CD4-positive, CD25-positive, alpha-beta regulatory T cell (primary cell): ENCODE measurements at regions not wholly inside any gene's neighbourhood (a gene's known extent, or its start where the extent isn't known, plus 50 kb on each side); places are given as distances from the start of the nearest gene placed in this dataset.

Experiments
- ATAC-seq, 2 donors: fragments of 150-1000 bp; cut with Tn5 transposase; one replicate each; pipeline ENCODE4 v1.10.0; 2021; ENCODE audit warnings: low read depth in 2 of 2, moderate number of reproducible peaks in 2 of 2, moderate library complexity in 1 of 2
- DNase-seq, 3 donors: peaks; one replicate each; pipeline versions ENCODE4 v3.0.0 to v3.0.0-alpha.2; 2012 to 2022; ENCODE audit warnings: mixed read lengths in 1 of 3
- H3K27ac ChIP-seq: one replicate; pipeline ENCODE4 v1.7.0; 2013; ENCODE audit warnings: mild to moderate bottlenecking, low read length; ENCODE audit not compliant: insufficient read depth, poor library complexity, severe bottlenecking
- H3K27me3 ChIP-seq: one replicate; pipeline ENCODE4 v1.7.0; 2013; ENCODE audit warnings: low read length; ENCODE audit not compliant: control insufficient read depth, insufficient read depth
- H3K36me3 ChIP-seq: one replicate; pipeline ENCODE4 v1.7.0; 2013; ENCODE audit warnings: mild to moderate bottlenecking, low read length, moderate library complexity; ENCODE audit not compliant: control insufficient read depth, insufficient read depth
- H3K4me1 ChIP-seq: 2 replicates; pipeline ENCODE4 v1.7.0; 2013; ENCODE audit warnings: mild to moderate bottlenecking, low read length; ENCODE audit not compliant: insufficient read depth, control insufficient read depth, poor library complexity, severe bottlenecking
- H3K4me3 ChIP-seq: one replicate; pipeline ENCODE4 v1.7.0; 2013; ENCODE audit warnings: low read depth, mild to moderate bottlenecking, low read length, moderate library complexity
- H3K9me3 ChIP-seq, 2 experiments: 1 replicate in 1 of 2; 2 replicates in 1 of 2; pipeline ENCODE4 v1.7.0; 2013; ENCODE audit warnings: low read length in 2 of 2, mild to moderate bottlenecking in 1 of 2, moderate library complexity in 1 of 2; ENCODE audit not compliant: control insufficient read depth in 2 of 2
- H3K27ac Mint-ChIP-seq, 3 donors: one replicate each; pipeline ENCODE4 v1.8.0; 2020 to 2022; ENCODE audit warnings: mild to moderate bottlenecking in 3 of 3, mixed read lengths in 3 of 3, moderate library complexity in 2 of 3
- H3K27me3 Mint-ChIP-seq: one replicate; pipeline ENCODE4 v1.8.0; 2022; ENCODE audit warnings: mild to moderate bottlenecking, mixed read lengths
- H3K36me3 Mint-ChIP-seq: one replicate; pipeline ENCODE4 v1.8.0; 2020; ENCODE audit warnings: mixed read lengths
- H3K4me1 Mint-ChIP-seq, 4 donors: one replicate each; pipeline ENCODE4 v1.8.0; 2020 to 2022; ENCODE audit warnings: mixed read lengths in 4 of 4, mild to moderate bottlenecking in 1 of 4
- H3K4me3 Mint-ChIP-seq, 4 donors: one replicate each; pipeline ENCODE4 v1.8.0; 2020 to 2022; ENCODE audit warnings: mild to moderate bottlenecking in 4 of 4, mixed read lengths in 4 of 4, moderate library complexity in 3 of 4
- H3K9me3 Mint-ChIP-seq, 7 donors: one replicate each; pipeline ENCODE4 v1.8.0; 2020 to 2022; ENCODE audit warnings: mixed read lengths in 7 of 7, mild to moderate bottlenecking in 3 of 7, moderate library complexity in 2 of 7

DNA sequence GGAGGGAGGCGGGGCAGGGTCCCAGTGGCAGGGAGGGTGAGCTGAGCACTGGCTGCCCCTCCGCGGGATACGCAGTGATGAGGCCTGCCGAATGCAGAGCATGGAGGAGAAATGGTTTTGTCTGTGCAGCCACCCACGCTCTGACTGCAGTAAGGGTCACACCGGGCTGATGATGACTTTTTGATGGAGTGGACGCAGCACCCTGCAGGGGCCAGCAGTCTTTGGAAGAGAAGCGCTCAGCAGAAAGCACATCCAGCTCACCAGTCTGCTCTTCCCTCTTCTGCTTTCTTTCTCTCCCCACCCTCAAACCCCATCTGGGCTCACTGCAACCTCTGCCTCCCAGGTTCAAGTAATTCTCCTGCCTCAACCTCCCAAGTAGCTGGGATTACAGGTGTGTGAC is 61.9 kb upstream of the ATP1A1 start:
- Mint-ChIP-seq H3K9me3 (no peaks in the 10 kb centered on the region), H3K36me3 (no peaks in the 10 kb centered on the region), H3K27me3 (peaks cover 4% of the 10 kb centered on the region), H3K4me1 (peaks cover 6 to 37% (median 12%) of the 10 kb centered on the region in 4 donors), H3K27ac (peak overlapping the region in 1 of 3 donors; percentile 29), H3K4me3 (no peak overlapping the region)
- Histone ChIP-seq H3K4me3 (no peak overlapping the region), H3K27ac (no peak overlapping the region), H3K36me3 (no peaks in the 10 kb centered on the region), H3K27me3 (peaks cover 2% of the 10 kb centered on the region), H3K4me1 (no peaks in the 10 kb centered on the region), H3K9me3 (no peaks in the 10 kb centered on the region)
- ATAC-seq: no peak
- no peak for DNase-seq

DNA sequence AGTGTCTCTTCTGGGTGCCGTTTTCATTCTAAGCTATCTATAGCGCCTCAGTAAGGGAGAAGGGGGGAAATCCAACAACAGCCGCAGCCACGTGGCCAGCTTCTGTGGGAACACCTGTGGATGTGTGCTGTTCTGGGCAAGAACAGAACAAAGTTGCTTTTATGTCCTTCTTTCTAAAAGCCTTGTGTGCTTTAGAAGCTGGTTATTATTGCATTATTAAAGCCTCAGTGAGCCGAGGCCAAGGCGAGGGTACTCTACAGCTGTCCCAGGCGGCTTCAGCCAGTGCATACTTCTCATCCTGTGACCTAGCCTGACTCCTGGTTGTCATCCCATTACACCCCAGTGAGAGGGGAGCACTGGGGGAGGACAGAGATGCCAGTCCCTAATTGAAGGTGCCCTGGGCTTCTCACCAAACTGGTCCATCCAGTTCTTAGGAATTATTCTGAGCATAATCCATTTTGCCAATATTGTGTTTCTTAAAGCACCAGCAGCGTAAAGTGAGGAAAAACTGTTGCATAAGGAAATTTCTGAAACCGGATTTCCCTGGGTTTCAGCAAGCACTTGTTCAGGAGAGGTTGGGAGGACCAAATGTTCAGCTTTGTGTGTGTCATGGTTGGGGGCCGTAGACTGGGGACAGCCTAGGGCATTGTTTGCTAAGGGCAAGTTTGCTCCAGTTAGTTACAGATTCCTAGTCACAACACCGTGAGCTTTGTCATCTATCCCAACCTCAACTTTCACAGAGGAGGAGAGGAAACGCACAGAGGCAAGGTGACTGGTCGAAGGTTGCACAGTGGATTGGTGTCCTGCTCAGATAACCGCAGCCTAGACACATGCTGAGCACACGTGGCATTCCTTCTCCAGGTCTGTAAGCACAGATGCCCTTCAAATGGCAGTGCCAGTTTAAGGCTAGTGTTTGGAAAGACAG is 61.0 kb upstream of the ATP1A1 start:
- no peaks in the 10 kb centered on the region for H3K9me3 ChIP-seq
- H3K27ac ChIP-seq: no peak overlapping the region
- no peaks in the 10 kb centered on the region for H3K36me3 ChIP-seq
- Mint-ChIP-seq H3K27me3 (peaks cover 4% of the 10 kb centered on the region), H3K4me3 (no peak overlapping the region), H3K27ac (peak overlapping the region in 1 of 3 donors; percentile 7), H3K4me1 (peaks cover 13 to 45% (median 20%) of the 10 kb centered on the region in 4 donors), H3K36me3 (no peaks in the 10 kb centered on the region), H3K9me3 (no peaks in the 10 kb centered on the region)
- H3K4me1 ChIP-seq: no peaks in the 10 kb centered on the region
- H3K4me3 ChIP-seq: no peak overlapping the region
- ATAC-seq: no peak
- H3K27me3 ChIP-seq: peaks cover 2% of the 10 kb centered on the region
- DNase-seq: no peak

DNA sequence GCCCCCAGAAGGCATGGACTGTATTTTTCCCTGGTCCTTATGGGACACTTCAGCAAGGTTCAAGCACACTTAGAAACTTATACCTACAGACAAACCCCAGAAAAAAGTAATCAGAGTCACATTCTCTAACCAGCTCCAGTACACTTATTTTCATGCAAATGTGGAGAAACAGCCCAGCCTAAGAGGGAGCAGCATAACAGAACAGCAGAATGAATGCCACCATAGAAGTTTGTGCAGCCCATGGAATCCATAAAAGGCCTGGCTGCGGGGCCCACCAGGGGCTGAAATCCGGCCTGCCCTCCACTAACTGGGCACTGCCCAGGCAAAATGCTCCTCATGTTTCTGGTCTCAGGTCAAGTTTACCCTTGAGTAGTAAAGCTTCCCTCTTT is 60.4 kb upstream of the ATP1A1 start:
- H3K9me3 Mint-ChIP-seq: no peaks in the 10 kb centered on the region
- Histone ChIP-seq H3K4me1 (no peaks in the 10 kb centered on the region), H3K36me3 (no peaks in the 10 kb centered on the region), H3K27me3 (peaks cover 2% of the 10 kb centered on the region), H3K9me3 (no peaks in the 10 kb centered on the region), H3K4me3 (no peak overlapping the region), H3K27ac (no peak overlapping the region)
- peaks cover 14 to 51% (median 24%) of the 10 kb centered on the region in 4 donors for H3K4me1 Mint-ChIP-seq
- no peaks in the 10 kb centered on the region for H3K36me3 Mint-ChIP-seq
- H3K27me3 Mint-ChIP-seq: peaks cover 4% of the 10 kb centered on the region
- peak overlapping the region in 1 of 3 donors; percentile 5 for H3K27ac Mint-ChIP-seq
- no peak for DNase-seq
- ATAC-seq: no peak
- H3K4me3 Mint-ChIP-seq: no peak overlapping the region

DNA sequence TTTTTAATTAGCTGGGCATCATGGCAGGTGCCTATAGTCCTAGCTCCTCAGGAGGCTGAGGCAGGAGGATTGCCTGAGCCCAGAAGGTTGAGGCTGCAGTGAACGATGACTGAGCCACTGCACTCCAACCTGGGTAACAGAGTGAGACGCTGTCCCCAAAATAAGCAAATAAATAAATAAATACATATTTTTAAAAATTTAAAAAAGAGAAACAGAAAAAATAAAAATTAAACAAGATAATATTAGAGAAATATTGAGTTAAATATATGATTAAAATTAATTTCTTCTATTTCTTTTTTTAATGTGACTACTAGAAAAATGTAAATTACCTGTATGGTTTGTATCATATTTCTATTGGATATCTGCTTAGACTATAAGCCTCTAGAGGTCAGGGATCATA is 59.3 kb upstream of the ATP1A1 start:
- peaks cover 14 to 55% (median 24%) of the 10 kb centered on the region in 4 donors for H3K4me1 Mint-ChIP-seq
- no peaks in the 10 kb centered on the region for H3K36me3 ChIP-seq
- no peak overlapping the region for H3K27ac Mint-ChIP-seq
- no peak overlapping the region for H3K4me3 Mint-ChIP-seq
- no peaks in the 10 kb centered on the region for H3K9me3 Mint-ChIP-seq
- peaks cover 2% of the 10 kb centered on the region for H3K27me3 ChIP-seq
- H3K9me3 ChIP-seq: no peaks in the 10 kb centered on the region
- DNase-seq (no peak), ATAC-seq (no peak)
- H3K36me3 Mint-ChIP-seq: no peaks in the 10 kb centered on the region
- no peaks in the 10 kb centered on the region for H3K4me1 ChIP-seq
- peaks cover 7% of the 10 kb centered on the region for H3K27me3 Mint-ChIP-seq
- H3K27ac ChIP-seq: no peak overlapping the region
- H3K4me3 ChIP-seq: no peak overlapping the region

DNA sequence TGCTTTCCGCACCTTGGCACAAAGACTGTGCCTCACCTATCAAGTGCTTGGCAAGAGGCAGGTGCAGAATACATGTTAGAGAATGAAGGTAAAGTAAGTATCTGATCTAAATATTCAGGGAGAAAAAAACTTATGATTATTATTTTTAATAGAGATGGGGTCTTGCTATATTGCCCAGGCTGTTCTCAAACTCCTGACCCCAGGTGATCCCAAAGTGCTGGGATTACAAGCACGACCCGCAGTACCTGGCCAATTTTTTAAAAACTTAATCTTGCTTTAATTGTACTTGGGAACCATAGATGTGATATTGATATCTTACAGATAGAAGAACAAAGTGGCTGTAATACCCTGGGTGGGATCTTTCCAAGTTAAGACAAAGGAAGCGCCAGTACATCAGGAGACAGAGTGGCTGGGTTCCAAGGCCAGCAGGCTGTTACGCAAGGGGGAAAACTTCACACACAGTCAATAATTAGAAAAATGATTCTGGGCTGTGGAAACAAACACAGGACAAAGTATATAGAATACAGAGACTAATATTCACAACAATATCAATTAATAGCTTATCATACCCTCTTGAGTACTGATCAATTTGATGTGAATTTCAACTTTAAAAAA is 58.6 kb upstream of the ATP1A1 start:
- no peaks in the 10 kb centered on the region for H3K4me1 ChIP-seq
- DNase-seq (no peak), ATAC-seq (no peak)
- H3K27ac ChIP-seq: no peak overlapping the region
- H3K27me3 ChIP-seq: peaks cover 2% of the 10 kb centered on the region
- Mint-ChIP-seq H3K27me3 (peaks cover 13% of the 10 kb centered on the region), H3K9me3 (no peaks in the 10 kb centered on the region), H3K36me3 (no peaks in the 10 kb centered on the region), H3K4me1 (peaks cover 17 to 57% (median 24%) of the 10 kb centered on the region in 4 donors), H3K4me3 (no peak overlapping the region), H3K27ac (no peak overlapping the region)
- H3K36me3 ChIP-seq: no peaks in the 10 kb centered on the region
- H3K9me3 ChIP-seq: no peaks in the 10 kb centered on the region
- no peak overlapping the region for H3K4me3 ChIP-seq

DNA sequence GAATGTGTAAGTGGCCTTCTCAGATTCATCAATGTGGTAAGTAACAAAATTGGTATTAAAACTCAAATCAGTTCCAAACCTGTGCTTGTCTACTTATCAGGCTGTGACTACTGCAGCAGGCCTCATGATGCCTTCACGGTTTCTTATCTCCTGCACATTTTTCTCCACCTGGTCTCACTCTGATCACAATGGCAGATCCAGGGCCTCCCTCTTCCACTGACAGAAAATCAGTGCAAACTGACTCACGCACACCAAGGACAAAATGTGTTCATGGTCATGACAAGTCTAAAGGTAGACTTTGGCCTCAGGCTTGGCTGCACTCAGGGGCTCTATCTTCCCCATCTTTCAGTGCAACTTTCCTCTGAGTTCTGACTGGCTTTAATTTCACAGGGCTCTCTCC is 56.7 kb upstream of the ATP1A1 start:
- peak overlapping the region in 1 of 3 donors; percentile 60 for H3K27ac Mint-ChIP-seq
- ATAC-seq (no peak), DNase-seq (no peak)
- no peaks in the 10 kb centered on the region for H3K9me3 Mint-ChIP-seq
- no peak overlapping the region for H3K4me3 Mint-ChIP-seq
- Histone ChIP-seq H3K27ac (no peak overlapping the region), H3K27me3 (peaks cover 2% of the 10 kb centered on the region), H3K9me3 (no peaks in the 10 kb centered on the region), H3K4me3 (no peak overlapping the region), H3K4me1 (peaks cover 6% of the 10 kb centered on the region), H3K36me3 (no peaks in the 10 kb centered on the region)
- H3K4me1 Mint-ChIP-seq: peaks cover 18 to 57% (median 26%) of the 10 kb centered on the region in 4 donors
- H3K27me3 Mint-ChIP-seq: peaks cover 13% of the 10 kb centered on the region
- H3K36me3 Mint-ChIP-seq: no peaks in the 10 kb centered on the region

DNA sequence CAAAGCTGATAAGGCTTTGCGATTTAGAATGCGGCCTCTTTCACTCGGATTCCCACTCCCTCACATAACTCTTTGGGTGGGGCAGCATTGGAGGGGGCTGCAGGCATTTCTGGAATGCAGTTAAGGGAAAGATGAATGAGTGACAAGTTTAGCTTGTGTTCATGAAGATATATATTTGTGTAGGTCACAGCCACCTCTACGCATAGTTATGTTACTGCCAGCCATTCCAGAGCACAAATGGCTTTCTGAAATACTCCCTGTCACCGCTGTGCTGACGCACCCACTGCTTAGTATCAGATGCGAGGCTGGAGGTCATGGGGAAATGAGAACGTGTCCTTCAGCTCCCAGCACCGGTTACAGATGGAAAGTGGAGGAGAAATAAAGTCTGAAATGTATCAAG is 54.1 kb upstream of the ATP1A1 start:
- no peaks in the 10 kb centered on the region for H3K9me3 Mint-ChIP-seq
- no peak for DNase-seq
- H3K36me3 ChIP-seq: no peaks in the 10 kb centered on the region
- H3K27me3 ChIP-seq: peaks cover 2% of the 10 kb centered on the region
- ATAC-seq: no peak
- peaks cover 31% of the 10 kb centered on the region for H3K4me1 ChIP-seq
- H3K4me1 Mint-ChIP-seq: peaks cover 29 to 65% (median 45%) of the 10 kb centered on the region in 4 donors
- no peaks in the 10 kb centered on the region for H3K36me3 Mint-ChIP-seq
- H3K4me3 Mint-ChIP-seq: no peak overlapping the region
- H3K9me3 ChIP-seq: no peaks in the 10 kb centered on the region
- H3K4me3 ChIP-seq: no peak overlapping the region
- H3K27ac ChIP-seq: no peak overlapping the region
- H3K27me3 Mint-ChIP-seq: peaks cover 13% of the 10 kb centered on the region
- H3K27ac Mint-ChIP-seq: peak overlapping the region in 1 of 3 donors; percentile 36
